Limb (tissue), 2 donors: ENCODE measurements at regions not wholly inside any gene's neighbourhood (a gene's known extent, or its start where the extent isn't known, plus 50 kb on each side); places are given as distances from the start of the nearest gene placed in this dataset.
"Not testable (repeated sequence)": the region's sequence is repeated elsewhere in the genome, so short reads cannot be mapped to it uniquely, and the experiment has no call there.

Experiments used
- DNase-seq, 2 donors: peaks; one replicate each; pipeline ENCODE4 v3.0.0-alpha.2; 2016; ENCODE audit errors: extremely low spot score in 2 of 2

- DNase-seq, result no peak
Measured at GRCh38 chr3:135558150-135558783, 407.3 kb upstream of the PPP2R3A start.

GRCh38 chr3:135558906-135559305 lies 406.6 kb upstream of the PPP2R3A start:
- no peak for DNase-seq

- no peak for DNase-seq
Measured at GRCh38 chr3:135559802-135560201, 405.7 kb upstream of the PPP2R3A start.

GRCh38 chr3:135560847-135561246 lies 404.7 kb upstream of the PPP2R3A start:
- no peak for DNase-seq

GRCh38 chr3:135564696-135565095 lies 400.8 kb upstream of the PPP2R3A start:
- DNase-seq, result no peak

GRCh38 chr3:135565546-135565945 lies 400.0 kb upstream of the PPP2R3A start:
- DNase-seq, result no peak

GRCh38 chr3:135567223-135567622 lies 398.3 kb upstream of the PPP2R3A start:
- no peak for DNase-seq

- no peak for DNase-seq
Measured at GRCh38 chr3:135576751-135577150, 388.8 kb upstream of the PPP2R3A start.

- DNase-seq, result no peak
Measured at GRCh38 chr3:135581806-135582205, 383.7 kb upstream of the PPP2R3A start.

- no peak for DNase-seq
Measured at GRCh38 chr3:135582800-135583199, 382.7 kb upstream of the PPP2R3A start.

GRCh38 chr3:135596563-135596962 lies 369.0 kb upstream of the PPP2R3A start:
- DNase-seq, result no peak

- no peak for DNase-seq
Measured at GRCh38 chr3:135597855-135598254, 367.7 kb upstream of the PPP2R3A start.

- DNase-seq, result no peak
Measured at GRCh38 chr3:135598597-135598996, 366.9 kb upstream of the PPP2R3A start.

- not testable (repeated sequence) for DNase-seq
Measured at GRCh38 chr3:135604512-135604911, 361.0 kb upstream of the PPP2R3A start.

- DNase-seq, result no peak
Measured at GRCh38 chr3:135618123-135618522, 347.4 kb upstream of the PPP2R3A start.

GRCh38 chr3:135621184-135621920 lies 344.2 kb upstream of the PPP2R3A start:
- DNase-seq, result no peak

GRCh38 chr3:135622215-135622614 lies 343.3 kb upstream of the PPP2R3A start:
- DNase-seq, result no peak

GRCh38 chr3:135622656-135623055 lies 342.9 kb upstream of the PPP2R3A start:
- no peak for DNase-seq

- DNase-seq, result no peak
Measured at GRCh38 chr3:135623558-135623957, 342.0 kb upstream of the PPP2R3A start.

- no peak for DNase-seq
Measured at GRCh38 chr3:135627057-135627456, 338.5 kb upstream of the PPP2R3A start.

- DNase-seq, result no peak
Measured at GRCh38 chr3:135629701-135630408, 335.7 kb upstream of the PPP2R3A start.

GRCh38 chr3:135632556-135633065 lies 332.9 kb upstream of the PPP2R3A start:
- DNase-seq, result no peak
